IMR-90 (cell line): ENCODE measurements at regions not wholly inside any gene's neighbourhood (a gene's known extent, or its start where the extent isn't known, plus 50 kb on each side); places are given as distances from the start of the nearest gene placed in this dataset.

Experiments used
- ATAC-seq: fragments of 200-7000 bp; cut with Tn5 transposase; 2 replicates; pipeline ENCODE4 v1.9.1; 2020; ENCODE audit warnings: low read depth, mild to moderate bottlenecking, moderate library complexity
- BruUV-seq: library from RNA; stranded (reverse); fragments of 400-500 nt; replicated peaks from 2 replicates; lab custom pipeline; 2021; lab: Mats Ljungman, UMichigan
- CTCF ChIA-PET: fragments of 300-600 bp; formaldehyde crosslinking; extraction: SDS; loops from one replicate; lab custom pipeline; 2021; ENCODE audit warnings: antibody characterized with exemption; lab: Yijun Ruan, JAX
- POLR2A ChIA-PET: fragments of 300-600 bp; sonication (Branson Sonifier 250); formaldehyde crosslinking; loops from one replicate; lab custom pipeline; 2022; ENCODE audit warnings: antibody characterized with exemption; ENCODE audit not compliant: unreplicated experiment; lab: Charles Lee
- DNase-seq: peaks from one replicate; pipeline ENCODE4 v3.0.0; 2013
- H2AFZ ChIP-seq: replicated peaks from 2 replicates; pipeline ENCODE3; 2013; ENCODE audit warnings: low read length, mild to moderate bottlenecking; ENCODE audit not compliant: poor library complexity
- H2AK5ac ChIP-seq: 2 replicates; pipeline ENCODE4 v1.6.1; 2013; ENCODE audit warnings: low read depth, low read length, inconsistent platforms
- H2AK9ac ChIP-seq: replicated peaks from 2 replicates; pipeline ENCODE3; 2013; ENCODE audit warnings: mild to moderate bottlenecking, low read depth, low read length, moderate library complexity; ENCODE audit not compliant: poor library complexity
- H2BK120ac ChIP-seq: 2 replicates; pipeline ENCODE4 v1.6.1; 2013; ENCODE audit warnings: low read depth, low read length, inconsistent platforms
- H2BK15ac ChIP-seq: 3 replicates; pipeline ENCODE4 v1.6.1; 2013; ENCODE audit warnings: low read depth, low read length, inconsistent platforms
- H2BK20ac ChIP-seq: 2 replicates; pipeline ENCODE4 v1.6.1; 2013; ENCODE audit warnings: low read depth, mild to moderate bottlenecking, inconsistent platforms, low read length, moderate library complexity
- H2BK5ac ChIP-seq: 2 replicates; pipeline ENCODE4 v1.6.1; 2013; ENCODE audit warnings: mild to moderate bottlenecking, low read depth, low read length, inconsistent platforms; ENCODE audit not compliant: poor library complexity, severe bottlenecking
- H3K14ac ChIP-seq: replicated peaks from 2 replicates; pipeline ENCODE4 v1.6.1; 2013; ENCODE audit warnings: low read depth, low read length, inconsistent platforms
- H3K18ac ChIP-seq: 2 replicates; pipeline ENCODE4 v1.6.1; 2013; ENCODE audit warnings: low read depth, low read length, control low read depth
- H3K23ac ChIP-seq: 2 replicates; pipeline ENCODE4 v1.6.1; 2013; ENCODE audit warnings: low read depth, low read length, inconsistent platforms
- H3K27ac ChIP-seq: 2 replicates; pipeline ENCODE4 v1.5.1; 2013; ENCODE audit warnings: mild to moderate bottlenecking, control low read depth, low read length; ENCODE audit not compliant: insufficient read depth
- H3K27me3 ChIP-seq: 2 replicates; pipeline ENCODE4 v1.6.1; 2013; ENCODE audit warnings: low read length; ENCODE audit not compliant: control insufficient read depth, insufficient read depth
- H3K36me3 ChIP-seq: 2 replicates; pipeline ENCODE4 v1.6.1; 2013; ENCODE audit warnings: low read length, mixed read lengths; ENCODE audit not compliant: control insufficient read depth, insufficient read depth
- H3K4ac ChIP-seq: 2 replicates; pipeline ENCODE4 v1.6.1; 2013; ENCODE audit warnings: low read depth, low read length, inconsistent platforms
- H3K4me1 ChIP-seq: 2 replicates; pipeline ENCODE4 v1.6.1; 2013; ENCODE audit warnings: low read length, mixed read lengths; ENCODE audit not compliant: control insufficient read depth, insufficient read depth
- H3K4me2 ChIP-seq: 2 replicates; pipeline ENCODE4 v1.6.1; 2013; ENCODE audit warnings: low read depth, mild to moderate bottlenecking, control low read depth, low read length, moderate library complexity
- H3K4me3 ChIP-seq: 2 replicates; pipeline ENCODE4 v1.5.1; 2013; ENCODE audit warnings: low read depth, mild to moderate bottlenecking, control low read depth, low read length, moderate library complexity; ENCODE audit not compliant: insufficient read depth
- H3K56ac ChIP-seq: 2 replicates; pipeline ENCODE4 v1.6.1; 2013; ENCODE audit warnings: low read length, inconsistent platforms; ENCODE audit not compliant: insufficient read depth; ENCODE audit errors: extremely low read depth
- H3K79me1 ChIP-seq, 2 experiments: 2 replicates each; pipeline ENCODE4 v1.6.1; 2013; ENCODE audit warnings: low read length in 2 of 2, inconsistent platforms in 1 of 2, low read depth in 1 of 2
- H3K9ac ChIP-seq: 2 replicates; pipeline ENCODE4 v1.6.1; 2013; ENCODE audit warnings: low read depth, low read length, control low read depth
- H3K9me1 ChIP-seq: 2 replicates; pipeline ENCODE4 v1.6.1; 2013; ENCODE audit warnings: low read length, inconsistent platforms; ENCODE audit not compliant: insufficient read depth
- H3K9me3 ChIP-seq: 2 replicates; pipeline ENCODE4 v1.6.1; 2013; ENCODE audit warnings: low read length; ENCODE audit not compliant: control insufficient read depth, insufficient read depth
- H4K20me1 ChIP-seq: 2 replicates; pipeline ENCODE4 v1.6.1; 2013; ENCODE audit warnings: low read length, inconsistent platforms; ENCODE audit not compliant: insufficient read depth
- H4K5ac ChIP-seq: 2 replicates; pipeline ENCODE4 v1.6.1; 2013; ENCODE audit warnings: mild to moderate bottlenecking, low read depth, low read length, control low read depth
- H4K8ac ChIP-seq, 2 experiments: 2 replicates each; pipeline ENCODE4 v1.6.1; 2013; ENCODE audit warnings: low read depth in 2 of 2, low read length in 2 of 2, control low read depth in 1 of 2, inconsistent platforms in 1 of 2
- H4K91ac ChIP-seq: 2 replicates; pipeline ENCODE4 v1.6.1; 2013; ENCODE audit warnings: low read depth, low read length, inconsistent platforms; ENCODE audit not compliant: insufficient read depth
- CHD1 ChIP-seq: IDR thresholded peaks from 2 replicates; pipeline ENCODE4 v1.6.1; 2012; ENCODE audit warnings: low read depth, low read length, improper control_type of control experiment
- NFE2L2 ChIP-seq: fragments of 150-350 bp; IDR thresholded peaks from 2 replicates; pipeline ENCODE4 v1.6.1; 2016; ENCODE audit warnings: low read depth, mild to moderate bottlenecking, low read length
- POLR2A ChIP-seq: IDR thresholded peaks from 2 replicates; pipeline ENCODE4 v1.6.1; 2012; ENCODE audit warnings: mild to moderate bottlenecking, low read depth, low read length
- RAD21 ChIP-seq: IDR thresholded peaks from 2 replicates; pipeline ENCODE4 v1.6.1; 2012; ENCODE audit warnings: low read length, improper control_type of control experiment
- RFX5 ChIP-seq: IDR thresholded peaks from 2 replicates; pipeline ENCODE4 v1.8.0; 2012; ENCODE audit warnings: low read depth, mild to moderate bottlenecking, low read length, moderate library complexity
- USF2 ChIP-seq: fragments of 150-350 bp; IDR thresholded peaks from 2 replicates; pipeline ENCODE4 v1.6.1; 2017; ENCODE audit warnings: mild to moderate bottlenecking, antibody characterized with exemption, low read length, low read depth
- WGBS, 2 experiments: methylation state at CpG; one replicate each; pipeline versions ENCODE4 v1.1.5 to v1.1.7; 2013; ENCODE audit warnings: missing lambda C conversion rate in 2 of 2; ENCODE audit not compliant: insufficient read length in 1 of 2; ENCODE audit errors: extremely low coverage in 2 of 2; 5-methylcytosine and 5-hydroxymethylcytosine counted together
- dilution Hi-C: fragments of 300-500 bp; cut with HindIII; formaldehyde crosslinking; loops from one replicate; pipeline ENCODE4 v1.14.3; 2018; ENCODE audit warnings: low sequenced_read_pairs; ENCODE audit not compliant: unreplicated experiment
- in situ Hi-C: fragments of 300-500 bp; cut with MboI; formaldehyde crosslinking; loops from 3 replicates; pipeline ENCODE4 v1.14.3; 2019; ENCODE audit warnings: low sequenced_read_pairs, inconsistent platforms, mixed read lengths
- intact Hi-C: fragments of 100-400 bp; cut with micrococcal nuclease; formaldehyde crosslinking; loops from 2 replicates; pipeline ENCODE4 v1.10.0; 2022
- TF ChIP-seq, protein P1 (sequence below): conservative IDR thresholded peaks from 2 replicates; pipeline ENCODE4 v1.5.1; 2012; ENCODE audit warnings: mild to moderate bottlenecking, low read depth, low read length, improper control_type of control experiment

GRCh38 chr12:34354239-34355200 is 332.2 kb downstream of the ALG10 start:
- H3K23ac ChIP-seq, result no peak overlapping the region
- H2AK9ac ChIP-seq, result no peak overlapping the region
- POLR2A ChIA-PET, result no interaction called here
- H3K79me1 ChIP-seq, result no peaks in the 10 kb centered on the region
- H3K27ac ChIP-seq, result no peak overlapping the region
- no peak overlapping the region for H2BK20ac ChIP-seq
- TF ChIP-seq NFE2L2 (no peak), USF2 (no peak), POLR2A (no peak), RFX5 (no peak), RAD21 (no peak), CHD1 (no peak)
- TF ChIP-seq, protein P1, sequence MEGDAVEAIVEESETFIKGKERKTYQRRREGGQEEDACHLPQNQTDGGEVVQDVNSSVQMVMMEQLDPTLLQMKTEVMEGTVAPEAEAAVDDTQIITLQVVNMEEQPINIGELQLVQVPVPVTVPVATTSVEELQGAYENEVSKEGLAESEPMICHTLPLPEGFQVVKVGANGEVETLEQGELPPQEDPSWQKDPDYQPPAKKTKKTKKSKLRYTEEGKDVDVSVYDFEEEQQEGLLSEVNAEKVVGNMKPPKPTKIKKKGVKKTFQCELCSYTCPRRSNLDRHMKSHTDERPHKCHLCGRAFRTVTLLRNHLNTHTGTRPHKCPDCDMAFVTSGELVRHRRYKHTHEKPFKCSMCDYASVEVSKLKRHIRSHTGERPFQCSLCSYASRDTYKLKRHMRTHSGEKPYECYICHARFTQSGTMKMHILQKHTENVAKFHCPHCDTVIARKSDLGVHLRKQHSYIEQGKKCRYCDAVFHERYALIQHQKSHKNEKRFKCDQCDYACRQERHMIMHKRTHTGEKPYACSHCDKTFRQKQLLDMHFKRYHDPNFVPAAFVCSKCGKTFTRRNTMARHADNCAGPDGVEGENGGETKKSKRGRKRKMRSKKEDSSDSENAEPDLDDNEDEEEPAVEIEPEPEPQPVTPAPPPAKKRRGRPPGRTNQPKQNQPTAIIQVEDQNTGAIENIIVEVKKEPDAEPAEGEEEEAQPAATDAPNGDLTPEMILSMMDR, result no peak
- WGBS, 2 experiments, result 44% methylated on average over 22 of the region's 55 CpGs; no CpG with 5 or more reads in 1 of the 2 experiments
- H3K4me1 ChIP-seq, result no peaks in the 10 kb centered on the region
- H3K4me2 ChIP-seq, result no peak overlapping the region
- H3K18ac ChIP-seq, result no peak overlapping the region
- no peak overlapping the region for H3K56ac ChIP-seq
- no peaks in the 10 kb centered on the region for H3K36me3 ChIP-seq
- no peak overlapping the region for H4K5ac ChIP-seq
- no peak overlapping the region for H2BK120ac ChIP-seq
- H4K91ac ChIP-seq, result no peak overlapping the region
- intact Hi-C loops (no loop called here), in situ Hi-C loops (no loop called here), dilution Hi-C loops (no loop called here)
- no peak overlapping the region for H2BK5ac ChIP-seq
- ATAC-seq, result no peak
- no peak overlapping the region for H3K4ac ChIP-seq
- CTCF ChIA-PET, result no interaction called here
- no peak overlapping the region for H3K9ac ChIP-seq
- no peak overlapping the region for H3K14ac ChIP-seq
- DNase-seq, result no peak
- no peaks in the 10 kb centered on the region for H4K20me1 ChIP-seq
- no peaks in the 10 kb centered on the region for H3K9me1 ChIP-seq
- no peak overlapping the region for H4K8ac ChIP-seq
- peaks cover 29% of the 10 kb centered on the region; the same call in 1 of the 2 replicates for H3K9me3 ChIP-seq
- H2AK5ac ChIP-seq, result no peak overlapping the region
- no peak overlapping the region for H3K4me3 ChIP-seq
- H3K27me3 ChIP-seq, result no peaks in the 10 kb centered on the region
- no peak overlapping the region for H2AFZ ChIP-seq
- no TSS peak for BruUV-seq
- H2BK15ac ChIP-seq, result no peak overlapping the region
